OCI-LY1 (cell line): ENCODE measurements at regions not wholly inside any gene's neighbourhood (a gene's known extent, or its start where the extent isn't known, plus 50 kb on each side); places are given as distances from the start of the nearest gene placed in this dataset.

Source experiments
- H2AFZ ChIP-seq: fragments of 200-600 bp; sonication (generic), shearing (Covaris generic); 2 replicates; pipeline ENCODE4 v1.6.0; 2014; ENCODE audit warnings: antibody characterized with exemption, mild to moderate bottlenecking, low read length
- H3F3A ChIP-seq: fragments of 200-600 bp; sonication (generic), shearing (Covaris generic); 2 replicates; pipeline ENCODE4 v1.6.0; 2014; ENCODE audit warnings: mild to moderate bottlenecking, antibody characterized with exemption, low read length, moderate library complexity; ENCODE audit not compliant: insufficient read depth
- H3K27ac ChIP-seq: fragments of 200-600 bp; sonication (generic); 2 replicates; pipeline ENCODE4 v1.5.1; 2014; ENCODE audit warnings: low read length, mixed run types, mild to moderate bottlenecking, low read depth; ENCODE audit not compliant: poor library complexity, severe bottlenecking
- H3K27me3 ChIP-seq: fragments of 200-600 bp; sonication (generic); 2 replicates; pipeline ENCODE4 v1.6.0; 2014; ENCODE audit warnings: antibody characterized with exemption, mild to moderate bottlenecking, low read length, moderate library complexity; ENCODE audit not compliant: insufficient read depth
- H3K36me3 ChIP-seq: fragments of 200-600 bp; sonication (generic); 2 replicates; pipeline ENCODE4 v1.6.1; 2014; ENCODE audit warnings: mild to moderate bottlenecking, antibody characterized with exemption, low read length, moderate library complexity, mixed read lengths; ENCODE audit not compliant: insufficient read depth
- H3K4me1 ChIP-seq: fragments of 200-600 bp; sonication (generic); 2 replicates; pipeline ENCODE4 v1.5.1; 2014; ENCODE audit warnings: mild to moderate bottlenecking, low read length, moderate library complexity; ENCODE audit not compliant: insufficient read depth, severe bottlenecking
- H3K4me2 ChIP-seq: fragments of 200-600 bp; sonication (generic), shearing (Covaris generic); 2 replicates; pipeline ENCODE4 v1.6.1; 2014; ENCODE audit warnings: low read length
- H3K4me3 ChIP-seq: fragments of 200-600 bp; sonication (generic); 2 replicates; pipeline ENCODE4 v1.5.1; 2014; ENCODE audit warnings: low read length, low read depth, mild to moderate bottlenecking, mixed read lengths; ENCODE audit not compliant: poor library complexity, severe bottlenecking
- H3K79me2 ChIP-seq: fragments of 200-600 bp; shearing (Covaris generic); 2 replicates; pipeline ENCODE4 v1.6.1; 2016; ENCODE audit warnings: mixed run types, low read length, mixed read lengths; ENCODE audit not compliant: insufficient read depth
- H3K9ac ChIP-seq: fragments of 200-600 bp; sonication (generic), shearing (Covaris generic); 2 replicates; pipeline ENCODE4 v1.6.1; 2014; ENCODE audit warnings: mild to moderate bottlenecking, low read length, mixed read lengths
- H3K9me2 ChIP-seq: fragments of 200-600 bp; sonication (generic), shearing (Covaris generic); 2 replicates; pipeline ENCODE4 v1.6.1; 2014; ENCODE audit warnings: low read depth, mild to moderate bottlenecking, low read length, mixed read lengths
- H3K9me3 ChIP-seq: fragments of 200-600 bp; shearing (Covaris generic); 2 replicates; pipeline ENCODE4 v1.6.1; 2014; ENCODE audit warnings: low read length, mixed read lengths
- H4K20me1 ChIP-seq: fragments of 200-600 bp; sonication (generic), shearing (Covaris generic); 2 replicates; pipeline ENCODE4 v1.6.0; 2016; ENCODE audit warnings: mild to moderate bottlenecking, low read length; ENCODE audit not compliant: insufficient read depth
- EZH2 ChIP-seq: fragments of 200-600 bp; sonication (generic), shearing (Covaris generic); IDR thresholded peaks from 2 replicates; pipeline ENCODE4 v1.8.0; 2017; ENCODE audit warnings: borderline replicate concordance, mixed run types, mild to moderate bottlenecking, antibody characterized with exemption, low read length, moderate library complexity, mixed read lengths
- TF ChIP-seq, protein P1 (sequence below): fragments of 200-600 bp; sonication (generic), shearing (Covaris generic); IDR thresholded peaks from 2 replicates; pipeline ENCODE4 v1.5.1; 2017; ENCODE audit warnings: mild to moderate bottlenecking, antibody characterized with exemption, low read length, moderate library complexity, mixed read lengths

DNA sequence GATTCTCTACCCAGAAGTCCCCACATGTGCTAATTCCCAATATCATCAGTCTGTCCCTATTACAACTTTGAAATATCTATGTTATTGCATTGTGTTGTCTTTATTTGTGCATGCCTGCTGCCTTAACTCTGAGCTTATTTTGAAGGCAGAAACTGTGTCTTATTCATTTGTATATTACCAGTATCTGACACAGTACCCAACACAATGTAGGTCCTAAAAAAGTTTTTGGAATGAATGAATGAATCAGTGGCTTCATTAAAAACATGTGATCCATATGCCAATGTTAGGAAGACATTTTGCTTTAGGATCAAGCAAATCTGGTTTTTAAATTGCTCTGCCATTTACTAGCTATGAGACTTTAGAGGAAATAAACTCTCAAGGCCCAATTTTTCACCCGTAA is 420.4 kb downstream of the CBLN4 start:
- Histone ChIP-seq H3K9me2 (no peaks in the 10 kb centered on the region), H3K36me3 (no peaks in the 10 kb centered on the region), H2AFZ (no peak overlapping the region), H3K4me1 (no peaks in the 10 kb centered on the region), H3F3A (no peaks in the 10 kb centered on the region), H4K20me1 (no peaks in the 10 kb centered on the region), H3K79me2 (no peaks in the 10 kb centered on the region), H3K4me3 (no peak overlapping the region), H3K9ac (no peak overlapping the region), H3K4me2 (no peak overlapping the region), H3K9me3 (no peaks in the 10 kb centered on the region), H3K27ac (no peak overlapping the region), H3K27me3 (no peaks in the 10 kb centered on the region)
- TF ChIP-seq, protein P1, sequence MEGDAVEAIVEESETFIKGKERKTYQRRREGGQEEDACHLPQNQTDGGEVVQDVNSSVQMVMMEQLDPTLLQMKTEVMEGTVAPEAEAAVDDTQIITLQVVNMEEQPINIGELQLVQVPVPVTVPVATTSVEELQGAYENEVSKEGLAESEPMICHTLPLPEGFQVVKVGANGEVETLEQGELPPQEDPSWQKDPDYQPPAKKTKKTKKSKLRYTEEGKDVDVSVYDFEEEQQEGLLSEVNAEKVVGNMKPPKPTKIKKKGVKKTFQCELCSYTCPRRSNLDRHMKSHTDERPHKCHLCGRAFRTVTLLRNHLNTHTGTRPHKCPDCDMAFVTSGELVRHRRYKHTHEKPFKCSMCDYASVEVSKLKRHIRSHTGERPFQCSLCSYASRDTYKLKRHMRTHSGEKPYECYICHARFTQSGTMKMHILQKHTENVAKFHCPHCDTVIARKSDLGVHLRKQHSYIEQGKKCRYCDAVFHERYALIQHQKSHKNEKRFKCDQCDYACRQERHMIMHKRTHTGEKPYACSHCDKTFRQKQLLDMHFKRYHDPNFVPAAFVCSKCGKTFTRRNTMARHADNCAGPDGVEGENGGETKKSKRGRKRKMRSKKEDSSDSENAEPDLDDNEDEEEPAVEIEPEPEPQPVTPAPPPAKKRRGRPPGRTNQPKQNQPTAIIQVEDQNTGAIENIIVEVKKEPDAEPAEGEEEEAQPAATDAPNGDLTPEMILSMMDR: no peak
- no peak for TF ChIP-seq EZH2

DNA sequence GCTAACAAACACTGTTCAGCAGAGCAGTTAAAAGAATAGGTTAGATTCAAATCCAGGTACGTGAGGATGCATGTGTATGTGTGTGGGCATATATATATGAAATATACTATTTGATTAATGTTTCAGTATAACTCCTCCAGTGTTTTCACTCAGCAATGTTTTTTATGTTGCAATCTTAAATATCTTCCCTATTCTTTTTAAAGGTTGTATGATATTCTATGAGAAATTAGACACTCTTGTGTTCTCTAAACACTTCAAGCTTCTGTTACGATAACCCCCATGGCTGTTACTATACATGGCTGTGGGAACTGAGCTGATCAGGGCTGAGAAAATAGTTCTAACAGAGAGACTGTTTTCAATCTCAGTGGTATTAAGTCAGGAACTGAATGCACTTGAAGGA is 421.0 kb downstream of the CBLN4 start:
- H3K4me2 ChIP-seq: no peak overlapping the region
- no peaks in the 10 kb centered on the region for H3F3A ChIP-seq
- no peak for TF ChIP-seq EZH2
- TF ChIP-seq, protein P1: no peak
- no peaks in the 10 kb centered on the region for H3K79me2 ChIP-seq
- no peak overlapping the region for H3K27ac ChIP-seq
- no peak overlapping the region for H3K4me3 ChIP-seq
- H3K4me1 ChIP-seq: no peaks in the 10 kb centered on the region
- no peaks in the 10 kb centered on the region for H3K9me3 ChIP-seq
- H3K9me2 ChIP-seq: no peaks in the 10 kb centered on the region
- no peak overlapping the region for H2AFZ ChIP-seq
- no peaks in the 10 kb centered on the region for H4K20me1 ChIP-seq
- H3K9ac ChIP-seq: no peak overlapping the region
- no peaks in the 10 kb centered on the region for H3K27me3 ChIP-seq
- H3K36me3 ChIP-seq: no peaks in the 10 kb centered on the region

DNA sequence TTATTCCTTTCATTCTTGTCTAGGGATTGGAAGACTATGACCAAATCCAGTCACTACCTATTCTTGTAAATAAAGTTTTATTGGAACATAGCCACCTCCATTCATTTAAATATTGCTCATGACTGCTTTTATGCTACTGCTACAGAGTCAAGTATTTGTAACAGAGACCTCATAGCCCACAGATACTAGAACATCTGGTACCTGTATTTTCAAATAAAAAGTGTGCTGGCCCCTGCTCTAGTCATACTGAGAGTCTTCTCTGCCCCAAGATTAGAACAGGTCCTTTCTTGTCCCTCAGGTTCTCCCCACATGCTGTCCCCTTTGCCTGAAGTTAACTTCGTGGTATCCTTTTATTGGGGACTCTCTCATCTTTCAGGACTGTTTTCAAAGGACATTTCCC is 422.3 kb downstream of the CBLN4 start:
- H3K4me3 ChIP-seq: no peak overlapping the region
- no peaks in the 10 kb centered on the region for H3K36me3 ChIP-seq
- no peaks in the 10 kb centered on the region for H3K9me2 ChIP-seq
- no peaks in the 10 kb centered on the region for H4K20me1 ChIP-seq
- no peaks in the 10 kb centered on the region for H3K27me3 ChIP-seq
- TF ChIP-seq, protein P1: no peak
- no peak for TF ChIP-seq EZH2
- H3K9me3 ChIP-seq: no peaks in the 10 kb centered on the region
- no peak overlapping the region for H3K4me2 ChIP-seq
- H3K9ac ChIP-seq: no peak overlapping the region
- H2AFZ ChIP-seq: no peak overlapping the region
- H3K27ac ChIP-seq: no peak overlapping the region
- H3F3A ChIP-seq: no peaks in the 10 kb centered on the region
- no peaks in the 10 kb centered on the region for H3K4me1 ChIP-seq
- no peaks in the 10 kb centered on the region for H3K79me2 ChIP-seq
